GM12878 (cell line): ENCODE measurements at regions not wholly inside any gene's neighbourhood (a gene's known extent, or its start where the extent isn't known, plus 50 kb on each side); places are given as distances from the start of the nearest gene placed in this dataset.

Experiments
- ATAC-seq: fragments of 200-7000 bp; cut with Tn5 transposase; 3 replicates; pipeline ENCODE4 v1.9.1; 2020; ENCODE audit warnings: mild to moderate bottlenecking, moderate library complexity
- BruUV-seq: library from RNA; stranded (reverse); fragments of 400-500 nt; replicated peaks from 2 replicates; lab custom pipeline; 2021; lab: Mats Ljungman, UMichigan
- CTCF ChIA-PET: fragments of 300-600 bp; sonication (Branson Sonifier 250); formaldehyde crosslinking; extraction: SDS; loops from one replicate; lab custom pipeline; 2021; ENCODE audit warnings: inconsistent platforms; lab: Yijun Ruan, JAX
- POLR2A ChIA-PET: fragments of 350-600 bp; formaldehyde crosslinking; extraction: SDS; loops from one replicate; lab custom pipeline; 2021; ENCODE audit warnings: inconsistent platforms; lab: Charles Lee
- RAD21 ChIA-PET: fragments of 300-600 bp; sonication (Branson Sonifier 250); formaldehyde crosslinking; loops from one replicate; lab custom pipeline; 2023; ENCODE audit warnings: antibody characterized with exemption; ENCODE audit not compliant: unreplicated experiment; lab: Charles Lee
- SMC1A ChIA-PET: fragments of 300-600 bp; sonication (Branson Sonifier 250); formaldehyde crosslinking; loops from one replicate; lab custom pipeline; 2023; ENCODE audit not compliant: unreplicated experiment, uncharacterized antibody; lab: Charles Lee
- DNase-seq: peaks from one replicate; pipeline ENCODE4 v3.0.0-alpha.2; 2011; ENCODE audit warnings: low read depth, low spot score
- FAIRE-seq: peaks from 3 replicates; lab custom pipeline; 2011; peaks lifted over from hg19 to GRCh38; lab: Jason Lieb, UNC
- H2AFZ ChIP-seq: 2 replicates; pipeline ENCODE4 v1.6.0; 2011; ENCODE audit warnings: low read depth, low read length, control low read depth; ENCODE audit not compliant: control insufficient read depth
- H3K27ac ChIP-seq: 2 replicates; pipeline ENCODE4 v1.5.1; 2011; ENCODE audit warnings: control low read depth; ENCODE audit not compliant: control insufficient read depth, insufficient read depth
- H3K27me3 ChIP-seq, 2 experiments: replicated peaks in 1 of 2; 2 replicates each; pipeline versions ENCODE4 v1.6.0 to v1.6.1; 2011; ENCODE audit warnings: low read length in 1 of 2; ENCODE audit not compliant: control insufficient read depth in 2 of 2, insufficient read depth in 2 of 2
- H3K36me3 ChIP-seq, 2 experiments: 2 replicates each; pipeline ENCODE4 v1.5.1; 2011; ENCODE audit warnings: low read length in 1 of 2; ENCODE audit not compliant: control insufficient read depth in 2 of 2, insufficient read depth in 2 of 2
- H3K4me1 ChIP-seq: 2 replicates; pipeline ENCODE4 v1.6.1; 2011; ENCODE audit warnings: mild to moderate bottlenecking, low read length, moderate library complexity, mixed read lengths; ENCODE audit not compliant: control insufficient read depth, insufficient read depth
- H3K4me2 ChIP-seq: 2 replicates; pipeline ENCODE4 v1.6.0; 2011; ENCODE audit warnings: control low read depth; ENCODE audit not compliant: control insufficient read depth, insufficient read depth
- H3K4me3 ChIP-seq: fragments of 200-600 bp; sonication (generic); 2 replicates; pipeline ENCODE4 v1.5.1; 2016
- H3K79me2 ChIP-seq: 2 replicates; pipeline ENCODE4 v1.6.0; 2011; ENCODE audit warnings: low read length; ENCODE audit not compliant: control insufficient read depth, insufficient read depth
- H3K9ac ChIP-seq: 2 replicates; pipeline ENCODE4 v1.8.0; 2011; ENCODE audit warnings: low read length, control low read depth, mixed read lengths; ENCODE audit not compliant: control insufficient read depth, insufficient read depth
- H3K9me3 ChIP-seq: replicated peaks from 3 replicates; pipeline ENCODE4 v1.5.1; 2011; ENCODE audit warnings: mild to moderate bottlenecking, low read length; ENCODE audit not compliant: control insufficient read depth, insufficient read depth
- H4K20me1 ChIP-seq: 2 replicates; pipeline ENCODE4 v1.6.0; 2011; ENCODE audit not compliant: control insufficient read depth, insufficient read depth
- ASH2L ChIP-seq: fragments of 300-600, 200-600 bp; sonication (generic); IDR thresholded peaks from 2 replicates; pipeline ENCODE4 v1.6.1; 2017; ENCODE audit warnings: low read depth, mild to moderate bottlenecking, borderline replicate concordance
- CREB1 ChIP-seq: IDR thresholded peaks from 2 replicates; pipeline ENCODE4 v1.6.1; 2012; ENCODE audit warnings: low read depth, mild to moderate bottlenecking, inconsistent platforms
- EP300 ChIP-seq, 2 experiments: fragments of 150-350 bp in 1 of 2; IDR thresholded peaks; 2 replicates each; pipeline ENCODE4 v1.6.1; 2011 to 2012; ENCODE audit warnings: low read depth in 2 of 2, low read length in 2 of 2, borderline replicate concordance in 1 of 2, improper control_type of control experiment in 1 of 2, inconsistent platforms in 1 of 2; ENCODE audit not compliant: control insufficient read depth in 1 of 2
- NBN ChIP-seq: fragments of 450-650 bp; IDR thresholded peaks from 2 replicates; pipeline ENCODE4 v1.6.1; 2016
- NFYB ChIP-seq: IDR thresholded peaks from 2 replicates; pipeline ENCODE4 v1.6.1; 2011; ENCODE audit warnings: low read depth, mild to moderate bottlenecking, low read length, improper control_type of control experiment, moderate library complexity; ENCODE audit not compliant: insufficient read depth
- SPI1 ChIP-seq: IDR thresholded peaks from 2 replicates; pipeline ENCODE4 v1.6.1; 2011; ENCODE audit warnings: low read depth, mild to moderate bottlenecking, low read length, moderate library complexity, borderline replicate concordance; ENCODE audit not compliant: insufficient read depth
- WGBS: methylation state at CpG from one replicate; pipeline ENCODE4 v1.1.6; 2016; ENCODE audit warnings: low lambda C conversion rate; ENCODE audit not compliant: insufficient replicate concordance, insufficient coverage; ENCODE audit errors: missing lambda C conversion rate; 5-methylcytosine and 5-hydroxymethylcytosine counted together
- in situ Hi-C: fragments of 300-500 bp; cut with MboI; formaldehyde crosslinking; loops from 9 replicates; pipeline ENCODE4 v1.14.3; 2018; ENCODE audit warnings: mixed read lengths
- intact Hi-C: fragments of 100-400 bp; cut with micrococcal nuclease; formaldehyde crosslinking; loops from one replicate; pipeline ENCODE4 v1.14.2; 2022; ENCODE audit not compliant: unreplicated experiment

- RAD21 ChIA-PET = no interaction called here
Measured at GRCh38 chr13:71028884-71029283, 838.1 kb downstream of the DACH1 start.

DNA sequence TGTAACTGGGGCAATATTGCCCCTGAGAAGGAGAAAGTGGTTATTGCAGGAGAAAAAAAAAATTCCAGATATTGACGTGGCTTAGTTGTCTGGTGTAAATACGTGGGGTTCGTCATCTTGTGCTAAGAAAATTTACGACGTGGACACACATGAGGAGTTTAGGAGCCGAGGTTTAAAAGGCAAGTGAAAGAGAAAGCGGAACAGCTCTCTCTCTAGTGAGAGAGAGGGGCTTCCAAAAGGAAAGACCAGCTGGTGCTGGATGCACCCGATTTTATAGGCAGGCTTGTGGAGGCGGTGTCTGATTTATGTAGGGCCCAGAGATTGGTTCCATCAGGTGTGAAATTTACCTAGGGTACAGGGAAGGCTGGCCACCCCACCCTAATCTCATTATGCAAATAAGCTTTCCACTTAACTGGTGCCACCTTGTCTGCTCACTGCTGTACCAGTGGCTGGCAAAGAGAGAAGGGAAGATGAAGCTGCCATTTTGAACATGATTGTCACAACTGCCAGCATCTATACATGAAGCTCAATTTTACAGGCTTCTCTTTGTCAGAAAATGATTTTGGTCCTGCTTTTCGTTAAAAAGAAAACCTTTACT, 845.1 kb downstream of the DACH1 start:
- BruUV-seq = no TSS peak
- ChIA-PET RAD21 (no interaction called here), POLR2A (no interaction called here), CTCF (no interaction called here), SMC1A (no interaction called here)
- 32% methylated on average over 10 of the region's 10 CpGs for WGBS
- peak; percentile 75 for ATAC-seq
- H3K27ac ChIP-seq = no peak overlapping the region
- in situ Hi-C loops = no loop called here
- FAIRE-seq = no peak
- TF ChIP-seq CREB1 = 0 out of 2 replicates have a peak, but pooled peaks have one; percentile 33
- no peak for TF ChIP-seq NFYB
- TF ChIP-seq SPI1 = 0 out of 2 replicates have a peak, but pooled peaks have one; percentile 20
- no peaks in the 10 kb centered on the region for H3K9me3 ChIP-seq
- H3K27me3 ChIP-seq = no peaks in the 10 kb centered on the region
- H3K36me3 ChIP-seq = no peaks in the 10 kb centered on the region
- DNase-seq = no peak
- H4K20me1 ChIP-seq = no peaks in the 10 kb centered on the region
- H3K9ac ChIP-seq = no peak overlapping the region
- H3K4me3 ChIP-seq = no peak overlapping the region; the same call in 1 of the 2 replicates
- no peaks in the 10 kb centered on the region for H3K79me2 ChIP-seq
- intact Hi-C loops = no loop called here
- H3K4me2 ChIP-seq = no peak overlapping the region
- no peaks in the 10 kb centered on the region for H3K4me1 ChIP-seq
- peak overlapping the region; percentile 19; the same call in 1 of the 2 replicates for H2AFZ ChIP-seq

More at GRCh38 chr13:71028884-71029283, 838.1 kb downstream of the DACH1 start:
- intact Hi-C loops (no loop called here), in situ Hi-C loops (no loop called here)
- no peak overlapping the region for H3K9ac ChIP-seq
- no peak overlapping the region for H3K27ac ChIP-seq
- no peaks in the 10 kb centered on the region for H3K36me3 ChIP-seq
- ChIA-PET POLR2A (no interaction called here), SMC1A (no interaction called here), CTCF (no interaction called here)
- no peaks in the 10 kb centered on the region for H4K20me1 ChIP-seq
- ATAC-seq = no peak
- 37% methylated on average over 1 of the region's 1 CpG for WGBS
- no peaks in the 10 kb centered on the region for H3K27me3 ChIP-seq
- no TSS peak for BruUV-seq
- TF ChIP-seq NBN (no peak), EP300 (IDR thresholded peaks at IDR 0.05; ENCODE audit: borderline replicate concordance in 1 of 2, control insufficient read depth in 1 of 2, low read depth in 2 of 2, low read length in 2 of 2) (no peak), ASH2L (no peak)
- H3K9me3 ChIP-seq = no peaks in the 10 kb centered on the region
- H3K4me2 ChIP-seq = no peak overlapping the region
- no peak for FAIRE-seq
- no peak overlapping the region for H2AFZ ChIP-seq
- no peak for DNase-seq
- no peaks in the 10 kb centered on the region for H3K79me2 ChIP-seq
- H3K4me3 ChIP-seq = no peak overlapping the region
- H3K4me1 ChIP-seq = no peaks in the 10 kb centered on the region
